Fibroblast of mammary gland (primary cell): ENCODE measurements at regions not wholly inside any gene's neighbourhood (a gene's known extent, or its start where the extent isn't known, plus 50 kb on each side); places are given as distances from the start of the nearest gene placed in this dataset.

ENCODE experiments used
- DNase-seq: peaks from one replicate; pipeline ENCODE4 v3.0.0-alpha.2; 2010; ENCODE audit warnings: low read depth
- H3K4me3 ChIP-seq: 2 replicates; pipeline ENCODE4 v1.5.1; 2011; ENCODE audit warnings: low read depth, mild to moderate bottlenecking, low read length, moderate library complexity; ENCODE audit not compliant: control insufficient read depth
- CTCF ChIP-seq: conservative IDR thresholded peaks from 2 replicates; pipeline ENCODE4 v1.5.1; 2011; ENCODE audit warnings: low read depth, low read length, inconsistent platforms; ENCODE audit not compliant: control insufficient read depth, insufficient read depth

- DNase-seq, result no peak
- no peak overlapping the region for H3K4me3 ChIP-seq
Observed at GRCh38 chr2:10233131-10234012, 69.3 kb upstream of the HPCAL1 start.

GRCh38 chr2:10234013-10234306 is 68.7 kb upstream of the HPCAL1 start:
- H3K4me3 ChIP-seq, result no peak overlapping the region
- no peak for TF ChIP-seq CTCF
- DNase-seq, result no peak

More at GRCh38 chr2:10233131-10234012, 69.3 kb upstream of the HPCAL1 start:
- no peak for TF ChIP-seq CTCF

- no peak for DNase-seq
- TF ChIP-seq CTCF, result no peak
- H3K4me3 ChIP-seq, result no peak overlapping the region
Observed at GRCh38 chr2:10234409-10235094, 68.2 kb upstream of the HPCAL1 start.

GRCh38 chr2:10235099-10235908 is 67.4 kb upstream of the HPCAL1 start:
- TF ChIP-seq CTCF, result no peak
- DNase-seq, result peak; percentile 5
- H3K4me3 ChIP-seq, result no peak overlapping the region

- DNase-seq, result no peak
- no peak for TF ChIP-seq CTCF
- no peak overlapping the region for H3K4me3 ChIP-seq
Observed at GRCh38 chr2:10235909-10236550, 66.7 kb upstream of the HPCAL1 start.
